ENCODE measurements at regions not wholly inside any gene's neighbourhood (a gene's known extent, or its start where the extent isn't known, plus 50 kb on each side); places are given as distances from the start of the nearest gene placed in this dataset.

DNA sequence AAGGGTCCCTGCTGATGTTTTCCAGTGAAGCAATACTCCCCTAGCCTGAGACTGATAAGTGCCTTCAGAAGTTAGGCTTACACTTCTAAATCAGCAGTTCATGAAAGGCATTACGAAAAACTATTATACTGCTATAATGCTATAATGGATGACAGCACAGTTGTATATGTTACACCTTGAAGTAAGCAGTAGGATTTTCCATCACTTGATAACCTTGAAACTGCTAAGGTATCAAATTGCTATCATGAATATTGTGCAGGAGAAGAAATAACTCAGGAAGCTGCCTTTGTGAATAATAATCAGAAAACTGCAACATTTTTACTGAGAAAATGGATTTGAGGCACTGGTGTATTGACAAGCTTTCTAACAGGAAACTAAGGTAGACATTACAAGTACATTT, 142.3 kb downstream of the HNMT start:
- H3K9ac ChIP-seq (ENCODE audit: low read depth, low read length): no peak overlapping the region
- no peaks in the 10 kb centered on the region for H3K36me3 ChIP-seq (ENCODE audit: insufficient read depth, low read length)
- no peaks in the 10 kb centered on the region for H3K27me3 ChIP-seq (ENCODE audit: insufficient read depth, low read length, poor library complexity)
- no peaks in the 10 kb centered on the region for H3K4me1 ChIP-seq (ENCODE audit: insufficient read depth, low read length)
- no peak overlapping the region for H2AFZ ChIP-seq (ENCODE audit: low read depth, low read length)
- H3K4me2 ChIP-seq (ENCODE audit: insufficient read depth, low read length): no peak overlapping the region
- ATAC-seq (ENCODE audit: insufficient read depth, low read depth): no peak
- H3K4me3 ChIP-seq (ENCODE audit: low read depth in 1 of 2, low read length in 2 of 2): no peak overlapping the region
- no peak for DNase-seq
- H4K20me1 ChIP-seq (ENCODE audit: insufficient read depth, low read length): no peaks in the 10 kb centered on the region
- H3K79me2 ChIP-seq (ENCODE audit: insufficient read depth, low read length): no peaks in the 10 kb centered on the region
- no peaks in the 10 kb centered on the region for H3K9me3 ChIP-seq (ENCODE audit: insufficient read depth, low read length, severe bottlenecking)
- H3K27ac ChIP-seq (ENCODE audit: low read length): no peak overlapping the region
- TF ChIP-seq, protein P1, sequence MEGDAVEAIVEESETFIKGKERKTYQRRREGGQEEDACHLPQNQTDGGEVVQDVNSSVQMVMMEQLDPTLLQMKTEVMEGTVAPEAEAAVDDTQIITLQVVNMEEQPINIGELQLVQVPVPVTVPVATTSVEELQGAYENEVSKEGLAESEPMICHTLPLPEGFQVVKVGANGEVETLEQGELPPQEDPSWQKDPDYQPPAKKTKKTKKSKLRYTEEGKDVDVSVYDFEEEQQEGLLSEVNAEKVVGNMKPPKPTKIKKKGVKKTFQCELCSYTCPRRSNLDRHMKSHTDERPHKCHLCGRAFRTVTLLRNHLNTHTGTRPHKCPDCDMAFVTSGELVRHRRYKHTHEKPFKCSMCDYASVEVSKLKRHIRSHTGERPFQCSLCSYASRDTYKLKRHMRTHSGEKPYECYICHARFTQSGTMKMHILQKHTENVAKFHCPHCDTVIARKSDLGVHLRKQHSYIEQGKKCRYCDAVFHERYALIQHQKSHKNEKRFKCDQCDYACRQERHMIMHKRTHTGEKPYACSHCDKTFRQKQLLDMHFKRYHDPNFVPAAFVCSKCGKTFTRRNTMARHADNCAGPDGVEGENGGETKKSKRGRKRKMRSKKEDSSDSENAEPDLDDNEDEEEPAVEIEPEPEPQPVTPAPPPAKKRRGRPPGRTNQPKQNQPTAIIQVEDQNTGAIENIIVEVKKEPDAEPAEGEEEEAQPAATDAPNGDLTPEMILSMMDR (IDR thresholded peaks at IDR 0.05; ENCODE audit: borderline replicate concordance, extremely low read depth, low read length, poor library complexity, severe bottlenecking): no peak
- TF ChIP-seq EZH2 (IDR thresholded peaks at IDR 0.05; ENCODE audit: borderline replicate concordance, low read depth, low read length, severe bottlenecking): no peak

DNA sequence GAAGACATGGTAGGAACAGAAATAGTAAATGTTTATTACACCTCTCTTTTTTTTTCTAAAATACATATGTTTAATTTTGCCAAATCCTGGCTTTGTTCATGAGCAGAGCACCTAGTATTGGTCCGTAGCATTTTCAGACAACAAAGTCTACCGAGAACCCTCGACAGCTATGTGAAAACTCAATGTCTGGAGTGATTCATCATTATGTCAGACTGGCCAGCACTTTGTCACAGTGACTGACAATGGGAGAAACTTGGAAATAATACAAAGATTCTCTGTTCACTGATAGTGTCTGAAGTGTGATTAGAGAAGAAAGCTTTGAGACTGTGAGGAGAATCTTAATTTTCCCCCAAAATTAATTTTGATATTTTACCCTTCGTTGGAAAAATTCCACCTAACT, 143.0 kb downstream of the HNMT start:
- TF ChIP-seq, protein P1 (IDR thresholded peaks at IDR 0.05; ENCODE audit: borderline replicate concordance, extremely low read depth, low read length, poor library complexity, severe bottlenecking): no peak
- no peak for TF ChIP-seq EZH2 (IDR thresholded peaks at IDR 0.05; ENCODE audit: borderline replicate concordance, low read depth, low read length, severe bottlenecking)
- no peak overlapping the region for H2AFZ ChIP-seq (ENCODE audit: low read depth, low read length)
- DNase-seq (no peak), ATAC-seq (ENCODE audit: insufficient read depth, low read depth) (no peak)
- H4K20me1 ChIP-seq (ENCODE audit: insufficient read depth, low read length): no peaks in the 10 kb centered on the region
- H3K9ac ChIP-seq (ENCODE audit: low read depth, low read length): no peak overlapping the region
- H3K4me3 ChIP-seq (ENCODE audit: low read depth in 1 of 2, low read length in 2 of 2): no peak overlapping the region
- no peak overlapping the region for H3K4me2 ChIP-seq (ENCODE audit: insufficient read depth, low read length)
- no peaks in the 10 kb centered on the region for H3K9me3 ChIP-seq (ENCODE audit: insufficient read depth, low read length, severe bottlenecking)
- H3K27ac ChIP-seq (ENCODE audit: low read length): no peak overlapping the region
- no peaks in the 10 kb centered on the region for H3K27me3 ChIP-seq (ENCODE audit: insufficient read depth, low read length, poor library complexity)
- no peaks in the 10 kb centered on the region for H3K4me1 ChIP-seq (ENCODE audit: insufficient read depth, low read length)
- H3K36me3 ChIP-seq (ENCODE audit: insufficient read depth, low read length): no peaks in the 10 kb centered on the region
- H3K79me2 ChIP-seq (ENCODE audit: insufficient read depth, low read length): no peaks in the 10 kb centered on the region

DNA sequence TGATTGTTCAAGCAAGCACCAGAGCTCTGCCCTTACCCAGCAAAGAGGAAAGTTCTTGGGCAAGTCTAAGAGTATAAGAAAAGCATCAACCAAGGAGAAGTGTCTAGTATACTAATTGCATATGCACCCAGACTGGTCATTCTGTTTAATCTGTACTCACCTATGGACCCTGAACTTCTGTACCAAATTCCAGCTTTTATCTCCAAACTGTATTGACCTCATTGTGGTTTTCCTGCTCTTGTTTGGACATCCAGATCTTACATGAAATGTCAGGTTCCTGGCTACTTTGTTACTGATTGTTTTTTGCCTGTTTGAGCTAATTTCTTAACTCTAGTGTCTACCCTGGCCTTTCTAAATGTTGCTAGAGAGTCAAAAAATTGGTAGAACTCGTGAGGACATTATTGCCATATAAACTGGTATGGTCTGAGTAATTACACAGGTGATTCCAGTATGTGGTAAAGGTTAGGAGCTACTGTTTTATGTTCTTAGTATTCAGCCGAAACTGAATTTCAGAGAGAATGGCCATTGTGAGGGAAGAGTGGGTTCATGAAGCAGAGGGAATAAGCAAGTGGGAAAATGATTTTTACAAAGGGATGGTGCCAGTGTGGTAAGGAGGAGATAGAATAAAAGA, 146.3 kb downstream of the HNMT start:
- Histone ChIP-seq H3K4me1 (ENCODE audit: insufficient read depth, low read length) (no peaks in the 10 kb centered on the region), H3K36me3 (ENCODE audit: insufficient read depth, low read length) (no peaks in the 10 kb centered on the region), H3K9ac (ENCODE audit: low read depth, low read length) (no peak overlapping the region), H4K20me1 (ENCODE audit: insufficient read depth, low read length) (no peaks in the 10 kb centered on the region), H3K27ac (ENCODE audit: low read length) (no peak overlapping the region), H2AFZ (ENCODE audit: low read depth, low read length) (no peak overlapping the region), H3K9me3 (ENCODE audit: insufficient read depth, low read length, severe bottlenecking) (no peaks in the 10 kb centered on the region), H3K79me2 (ENCODE audit: insufficient read depth, low read length) (no peaks in the 10 kb centered on the region), H3K4me2 (ENCODE audit: insufficient read depth, low read length) (no peak overlapping the region), H3K27me3 (ENCODE audit: insufficient read depth, low read length, poor library complexity) (no peaks in the 10 kb centered on the region), H3K4me3 (ENCODE audit: low read depth in 1 of 2, low read length in 2 of 2) (no peak overlapping the region)
- ATAC-seq (ENCODE audit: insufficient read depth, low read depth) (no peak), DNase-seq (no peak)
- no peak for TF ChIP-seq EZH2 (IDR thresholded peaks at IDR 0.05; ENCODE audit: borderline replicate concordance, low read depth, low read length, severe bottlenecking)
- TF ChIP-seq, protein P1 (IDR thresholded peaks at IDR 0.05; ENCODE audit: borderline replicate concordance, extremely low read depth, low read length, poor library complexity, severe bottlenecking): no peak
